CD4-positive, alpha-beta T cell (primary cell): ENCODE measurements at regions not wholly inside any gene's neighbourhood (a gene's known extent, or its start where the extent isn't known, plus 50 kb on each side); places are given as distances from the start of the nearest gene placed in this dataset.

ENCODE experiments used
- ATAC-seq: fragments of 200-7000 bp; cut with Tn5 transposase; one replicate; pipeline ENCODE4 v1.10.0; 2022; ENCODE audit warnings: mild to moderate bottlenecking; ENCODE audit not compliant: poor library complexity
- CTCF ChIA-PET: fragments of 350-600 bp; sonication (Branson Sonifier 250); formaldehyde crosslinking; loops from one replicate; lab custom pipeline; 2021; ENCODE audit warnings: antibody characterized with exemption, inconsistent platforms; lab: Charles Lee
- POLR2A ChIA-PET: fragments of 350-600 bp; sonication (Branson Sonifier 250); formaldehyde crosslinking; loops from one replicate; lab custom pipeline; 2021; ENCODE audit warnings: antibody characterized with exemption, inconsistent platforms; lab: Charles Lee
- DNase-seq, 14 experiments: peaks; one replicate each; pipeline ENCODE4 v3.0.0-alpha.2; 2013 to 2020; ENCODE audit warnings: mixed read lengths in 2 of 14
- H3K27ac ChIP-seq, 2 donors: one replicate each; pipeline versions ENCODE4 v1.5.1 to v1.7.0; 2013; ENCODE audit warnings: low read length in 2 of 2, low read depth in 1 of 2, mild to moderate bottlenecking in 1 of 2
- H3K27me3 ChIP-seq, 2 experiments: 1 replicate in 1 of 2; 2 replicates in 1 of 2; pipeline versions ENCODE4 v1.6.1 to v1.7.0; 2013; ENCODE audit warnings: low read length in 2 of 2, control low read depth in 1 of 2, mild to moderate bottlenecking in 1 of 2, moderate library complexity in 1 of 2; ENCODE audit not compliant: insufficient read depth in 2 of 2, control insufficient read depth in 1 of 2
- H3K36me3 ChIP-seq: one replicate; pipeline ENCODE4 v1.6.1; 2013; ENCODE audit warnings: low read length, control low read depth; ENCODE audit not compliant: insufficient read depth
- H3K4me1 ChIP-seq: one replicate; pipeline ENCODE4 v1.6.1; 2013; ENCODE audit warnings: low read length, control low read depth; ENCODE audit not compliant: insufficient read depth
- H3K4me3 ChIP-seq: one replicate; pipeline ENCODE4 v1.5.1; 2013; ENCODE audit warnings: mild to moderate bottlenecking, low read length, moderate library complexity
- H3K9me3 ChIP-seq, 2 experiments: 1 replicate in 1 of 2; 2 replicates in 1 of 2; pipeline versions ENCODE4 v1.6.1 to v1.7.0; 2013; ENCODE audit warnings: low read length in 2 of 2, mild to moderate bottlenecking in 2 of 2, control low read depth in 1 of 2, moderate library complexity in 1 of 2; ENCODE audit not compliant: control insufficient read depth in 1 of 2, insufficient read depth in 1 of 2
- H3K27ac Mint-ChIP-seq: one replicate; pipeline ENCODE4 v1.8.0; 2020; ENCODE audit warnings: mixed read lengths
- H3K27me3 Mint-ChIP-seq: one replicate; pipeline ENCODE4 v1.8.0; 2021; ENCODE audit warnings: mixed read lengths
- H3K36me3 Mint-ChIP-seq: one replicate; pipeline ENCODE4 v1.8.0; 2021; ENCODE audit warnings: low read depth, mixed read lengths
- H3K4me1 Mint-ChIP-seq: one replicate; pipeline ENCODE4 v1.8.0; 2021; ENCODE audit warnings: low read depth, mixed read lengths
- H3K4me3 Mint-ChIP-seq: one replicate; pipeline ENCODE4 v1.8.0; 2020; ENCODE audit warnings: mild to moderate bottlenecking, mixed read lengths
- H3K9me3 Mint-ChIP-seq: one replicate; pipeline ENCODE4 v1.8.0; 2020; ENCODE audit warnings: mixed read lengths
- CTCF ChIP-seq: fragments of 200-600 bp; IDR thresholded peaks from one replicate; pipeline ENCODE4 v1.8.0; 2022; ENCODE audit warnings: antibody characterized with exemption, mild to moderate bottlenecking
- intact Hi-C, 2 experiments: fragments of 100-400 bp; cut with DNase I in 1 of 2; cut with micrococcal nuclease in 1 of 2; formaldehyde crosslinking; loops; one replicate each; pipeline versions ENCODE4 v1.15.1 to v1.9.0; 2023 to 2025; cut with DNase I, micrococcal nuclease

- no peak overlapping the region for H3K27ac ChIP-seq
- ChIA-PET CTCF (interaction anchor here (1.5 kb wide), 1 partner anchor 10 kb away, joined by 3 read pairs; no protein-coding TSS in a partner anchor), POLR2A (no interaction called here)
- Mint-ChIP-seq H3K4me3 (no peak overlapping the region), H3K4me1 (no peaks in the 10 kb centered on the region), H3K36me3 (no peaks in the 10 kb centered on the region), H3K9me3 (peaks cover 4% of the 10 kb centered on the region), H3K27ac (no peak overlapping the region), H3K27me3 (no peaks in the 10 kb centered on the region)
- H3K27me3 ChIP-seq: no peaks in the 10 kb centered on the region
- TF ChIP-seq CTCF: no peak
- DNase-seq: no peak
- no peaks in the 10 kb centered on the region for H3K4me1 ChIP-seq
- H3K9me3 ChIP-seq: peaks cover 0 to 6% of the 10 kb centered on the region in 2 experiments
- intact Hi-C loops: no loop called here
- no peaks in the 10 kb centered on the region for H3K36me3 ChIP-seq
- H3K4me3 ChIP-seq: no peak overlapping the region
- no peak for ATAC-seq
Measured at GRCh38 chr14:43872752-43873655, 634.1 kb downstream of the FSCB start.

GRCh38 chr14:43872222-43872621 lies 634.9 kb downstream of the FSCB start:
- no peaks in the 10 kb centered on the region for H3K36me3 Mint-ChIP-seq
- H3K27ac Mint-ChIP-seq: no peak overlapping the region
- DNase-seq (no peak), ATAC-seq (no peak)
- H3K27ac ChIP-seq: no peak overlapping the region
- H3K27me3 Mint-ChIP-seq: no peaks in the 10 kb centered on the region
- no peak overlapping the region for H3K4me3 ChIP-seq
- ChIA-PET CTCF (no interaction called here), POLR2A (no interaction called here)
- no peaks in the 10 kb centered on the region for H3K27me3 ChIP-seq
- intact Hi-C loops: no loop called here
- no peaks in the 10 kb centered on the region for H3K36me3 ChIP-seq
- no peaks in the 10 kb centered on the region for H3K4me1 Mint-ChIP-seq
- peaks cover 4% of the 10 kb centered on the region for H3K9me3 Mint-ChIP-seq
- H3K9me3 ChIP-seq: peaks cover 0 to 6% of the 10 kb centered on the region in 2 experiments
- TF ChIP-seq CTCF: no peak
- no peaks in the 10 kb centered on the region for H3K4me1 ChIP-seq
- H3K4me3 Mint-ChIP-seq: no peak overlapping the region

GRCh38 chr14:43858981-43859380 lies 648.1 kb downstream of the FSCB start:
- DNase-seq (no peak), ATAC-seq (no peak)
- Mint-ChIP-seq H3K27ac (no peak overlapping the region), H3K9me3 (peaks cover 10% of the 10 kb centered on the region), H3K4me1 (no peaks in the 10 kb centered on the region), H3K36me3 (no peaks in the 10 kb centered on the region), H3K27me3 (no peaks in the 10 kb centered on the region), H3K4me3 (no peak overlapping the region)
- Histone ChIP-seq H3K36me3 (no peaks in the 10 kb centered on the region), H3K9me3 (peaks cover 0 to 9% of the 10 kb centered on the region in 2 experiments), H3K27me3 (no peaks in the 10 kb centered on the region), H3K27ac (no peak overlapping the region), H3K4me3 (no peak overlapping the region), H3K4me1 (no peaks in the 10 kb centered on the region)
- TF ChIP-seq CTCF: no peak
- intact Hi-C loops: no loop called here
- ChIA-PET CTCF (no interaction called here), POLR2A (no interaction called here)
